ENCODE measurements at regions not wholly inside any gene's neighbourhood (a gene's known extent, or its start where the extent isn't known, plus 50 kb on each side); places are given as distances from the start of the nearest gene placed in this dataset.

- TF ChIP-seq EZH2 (IDR thresholded peaks at IDR 0.05; ENCODE audit: insufficient read depth, poor library complexity, severe bottlenecking) (no peak), EZH2phosphoT487 (IDR thresholded peaks at IDR 0.05; ENCODE audit: insufficient read depth, low read depth) (no peak)
These were observed 320.9 kb upstream of the CITED2 start for GRCh38 chr6:139695361-139695760.

All from GM23248 (cell line).